Activated T-cell treated with anti-CD3 and anti-CD28 coated beads, Interleukin-2, amount 50 U/mL, for 4 hours (primary cell): ENCODE measurements at regions not wholly inside any gene's neighbourhood (a gene's known extent, or its start where the extent isn't known, plus 50 kb on each side); places are given as distances from the start of the nearest gene placed in this dataset.

Experiments
- ATAC-seq, 2 donors: fragments of 200-7000 bp; cut with Tn5 transposase; one replicate each; pipeline ENCODE4 v1.10.0; 2021
- DNase-seq: peaks from one replicate; pipeline ENCODE4 v3.0.0-alpha.2; 2020
- H3K27me3 Mint-ChIP-seq: one replicate; pipeline ENCODE4 v1.8.0; 2021; ENCODE audit warnings: low read depth, mixed read lengths
- H3K36me3 Mint-ChIP-seq: one replicate; pipeline ENCODE4 v1.8.0; 2022; ENCODE audit warnings: mixed read lengths; ENCODE audit not compliant: insufficient read depth
- H3K4me1 Mint-ChIP-seq: one replicate; pipeline ENCODE4 v1.8.0; 2021; ENCODE audit warnings: low read depth, mixed read lengths
- H3K4me3 Mint-ChIP-seq: one replicate; pipeline ENCODE4 v1.8.0; 2021; ENCODE audit warnings: mild to moderate bottlenecking, moderate library complexity, mixed read lengths
- H3K9me3 Mint-ChIP-seq: one replicate; pipeline ENCODE4 v1.8.0; 2021; ENCODE audit warnings: mixed read lengths

DNA sequence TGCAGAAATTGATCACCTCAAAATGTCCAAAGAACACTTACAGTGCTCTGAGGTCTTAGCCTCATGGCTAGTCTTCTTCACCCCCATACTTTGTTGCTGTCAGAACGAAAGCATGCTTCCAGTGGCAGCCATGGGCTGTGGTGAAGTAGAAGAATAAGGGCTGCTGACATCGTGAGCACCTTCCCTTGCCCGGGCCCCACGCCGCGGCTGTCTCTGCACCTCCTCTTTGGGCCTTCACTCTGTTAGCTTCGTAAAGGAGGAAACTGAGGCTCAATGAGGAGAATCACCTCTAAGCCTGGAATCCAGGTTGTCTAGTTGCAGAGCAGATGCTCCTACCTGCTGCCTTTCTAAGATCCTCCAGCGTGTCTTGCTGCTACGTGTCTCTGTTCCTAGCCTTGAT is 139.5 kb upstream of the SLC28A3 start:
- Mint-ChIP-seq H3K4me1 (no peaks in the 10 kb centered on the region), H3K36me3 (no peaks in the 10 kb centered on the region), H3K4me3 (no peak overlapping the region), H3K9me3 (no peaks in the 10 kb centered on the region), H3K27me3 (peaks cover 7% of the 10 kb centered on the region)
- no peak for DNase-seq
- no peak for ATAC-seq

DNA sequence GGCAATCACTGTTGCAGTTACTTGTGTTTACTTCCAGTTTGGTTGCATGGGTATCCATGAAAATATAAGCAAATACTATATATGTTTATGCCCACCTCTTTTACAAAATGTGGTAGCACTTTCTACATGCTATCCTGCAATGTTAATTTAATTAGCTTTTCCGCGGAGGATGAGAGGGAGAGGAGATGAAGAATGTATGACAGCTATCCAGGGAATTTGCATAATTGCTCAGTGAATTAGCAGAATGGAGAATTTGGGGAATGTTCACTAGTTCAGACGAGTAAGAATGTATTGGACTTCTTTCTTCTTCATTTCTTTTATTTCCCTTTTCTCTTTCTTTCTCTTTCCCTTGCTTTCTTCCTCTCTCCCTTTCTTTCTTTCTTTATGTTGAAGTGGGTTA is 140.7 kb upstream of the SLC28A3 start:
- H3K4me1 Mint-ChIP-seq: no peaks in the 10 kb centered on the region
- no peak overlapping the region for H3K4me3 Mint-ChIP-seq
- DNase-seq: no peak
- no peak for ATAC-seq
- no peaks in the 10 kb centered on the region for H3K9me3 Mint-ChIP-seq
- peaks cover 7% of the 10 kb centered on the region for H3K27me3 Mint-ChIP-seq
- no peaks in the 10 kb centered on the region for H3K36me3 Mint-ChIP-seq

DNA sequence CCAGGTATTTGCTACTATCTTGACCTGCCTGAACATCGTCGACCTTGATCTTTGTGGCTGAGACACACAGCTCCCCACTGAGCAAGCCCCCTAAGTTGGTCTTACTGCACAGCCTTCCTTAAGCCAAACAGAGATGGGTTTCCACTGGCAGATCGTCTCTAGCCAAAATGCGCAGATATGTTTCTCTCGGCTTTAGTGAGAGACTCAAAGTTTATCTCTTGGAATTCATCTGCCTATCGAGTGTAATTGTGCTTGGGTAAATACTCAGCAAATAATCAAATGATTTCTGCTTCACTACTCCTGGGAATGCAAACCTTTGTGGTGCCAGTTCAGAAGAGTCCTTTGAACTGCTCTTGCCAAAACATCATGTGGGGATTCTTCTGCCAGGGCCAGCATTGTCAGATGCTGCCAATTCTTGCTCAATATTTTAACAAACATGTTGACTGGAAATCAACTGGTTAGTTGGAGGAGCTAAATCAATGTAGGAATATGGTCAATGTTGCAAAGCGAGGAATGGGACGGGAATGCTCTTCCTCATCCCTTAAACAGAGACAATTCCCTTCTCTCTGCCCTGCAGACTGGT is 141.2 kb upstream of the SLC28A3 start:
- H3K27me3 Mint-ChIP-seq: peaks cover 7% of the 10 kb centered on the region
- H3K9me3 Mint-ChIP-seq: no peaks in the 10 kb centered on the region
- no peak overlapping the region for H3K4me3 Mint-ChIP-seq
- DNase-seq (no peak), ATAC-seq (no peak)
- H3K36me3 Mint-ChIP-seq: no peaks in the 10 kb centered on the region
- H3K4me1 Mint-ChIP-seq: no peaks in the 10 kb centered on the region

DNA sequence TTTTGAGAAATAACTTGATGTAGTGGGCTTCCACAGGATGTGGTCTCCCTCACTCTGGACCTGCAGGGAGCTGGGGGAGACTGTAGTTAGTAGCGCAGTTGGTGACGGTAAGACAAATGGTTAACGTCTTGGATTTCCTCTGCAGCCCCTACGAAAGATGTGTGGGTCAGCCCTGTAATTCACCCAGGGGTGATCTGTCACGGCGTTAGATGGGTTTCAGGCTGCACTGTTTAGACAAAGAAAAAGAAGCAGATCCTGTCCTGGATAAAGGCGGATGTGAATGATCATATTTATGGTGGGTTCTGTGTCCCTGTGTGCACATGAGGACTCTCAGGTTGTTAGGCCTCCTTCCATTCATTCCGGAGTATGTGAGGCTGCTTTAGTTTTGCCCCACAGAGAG is 142.0 kb upstream of the SLC28A3 start:
- DNase-seq (no peak), ATAC-seq (no peak)
- Mint-ChIP-seq H3K36me3 (no peaks in the 10 kb centered on the region), H3K4me1 (no peaks in the 10 kb centered on the region), H3K9me3 (no peaks in the 10 kb centered on the region), H3K27me3 (peaks cover 7% of the 10 kb centered on the region), H3K4me3 (no peak overlapping the region)

DNA sequence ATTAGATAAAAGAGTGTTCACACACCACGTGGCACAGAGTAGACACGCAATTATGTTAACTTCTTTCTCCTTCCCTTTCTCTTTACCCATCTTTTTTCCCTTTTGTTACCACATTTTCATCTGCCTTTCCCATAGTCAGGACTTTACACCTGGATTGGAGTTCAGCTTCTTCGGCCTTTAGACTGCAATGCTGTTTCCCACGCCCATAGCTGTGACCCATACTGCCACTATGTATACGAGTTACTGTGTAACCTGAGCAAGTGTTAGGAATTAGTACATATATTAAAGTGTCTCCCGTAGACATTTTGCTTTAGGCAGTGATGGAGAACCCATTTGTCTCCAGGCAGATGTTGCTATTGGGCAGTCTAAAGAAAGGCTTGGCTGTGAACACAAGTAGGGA is 143.6 kb upstream of the SLC28A3 start:
- Mint-ChIP-seq H3K9me3 (no peaks in the 10 kb centered on the region), H3K27me3 (peaks cover 7% of the 10 kb centered on the region), H3K4me3 (no peak overlapping the region), H3K4me1 (no peaks in the 10 kb centered on the region), H3K36me3 (no peaks in the 10 kb centered on the region)
- DNase-seq (no peak), ATAC-seq (no peak)

DNA sequence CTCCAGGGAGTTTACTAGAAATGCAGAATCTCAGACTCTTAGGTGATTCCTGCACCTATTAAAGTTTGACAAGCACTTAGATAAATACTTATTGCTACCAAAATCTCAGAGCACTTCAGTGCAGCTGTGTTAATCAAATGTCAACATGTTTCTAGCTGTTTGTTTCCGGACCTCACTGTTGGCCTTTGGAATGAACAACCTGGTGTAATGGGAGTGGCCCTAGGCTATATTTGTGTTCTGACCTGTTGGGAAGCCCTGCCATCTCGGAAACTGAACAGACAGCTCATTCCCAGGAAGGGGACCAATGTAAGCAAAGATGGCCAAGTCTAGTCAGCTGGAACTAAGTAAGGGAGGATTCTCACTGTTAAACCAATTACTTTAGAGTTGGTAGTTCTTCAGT is 145.0 kb upstream of the SLC28A3 start:
- Mint-ChIP-seq H3K36me3 (no peaks in the 10 kb centered on the region), H3K4me3 (no peak overlapping the region), H3K9me3 (no peaks in the 10 kb centered on the region), H3K4me1 (no peaks in the 10 kb centered on the region), H3K27me3 (peaks cover 10% of the 10 kb centered on the region)
- DNase-seq (no peak), ATAC-seq (no peak)

DNA sequence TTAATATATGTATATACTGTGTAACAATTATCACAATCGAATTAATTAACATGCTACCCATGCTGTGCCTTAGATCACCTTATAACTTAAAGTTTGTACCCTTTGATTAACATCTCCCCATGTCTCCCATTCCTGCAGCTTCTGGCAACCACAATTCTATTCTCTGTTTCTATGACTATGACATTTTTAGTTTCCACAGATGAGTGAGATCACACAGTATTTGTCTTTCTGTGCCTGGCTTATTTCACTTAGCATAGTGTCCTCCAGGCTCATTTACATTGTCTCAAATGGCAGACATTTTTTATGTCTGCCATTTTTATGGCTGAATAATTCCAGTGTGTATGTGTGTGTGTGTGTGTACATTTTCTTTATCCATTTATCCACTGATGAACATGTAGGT is 146.1 kb upstream of the SLC28A3 start:
- Mint-ChIP-seq H3K4me1 (no peaks in the 10 kb centered on the region), H3K9me3 (no peaks in the 10 kb centered on the region), H3K36me3 (no peaks in the 10 kb centered on the region), H3K27me3 (peaks cover 10% of the 10 kb centered on the region), H3K4me3 (no peak overlapping the region)
- DNase-seq (no peak), ATAC-seq (no peak)

DNA sequence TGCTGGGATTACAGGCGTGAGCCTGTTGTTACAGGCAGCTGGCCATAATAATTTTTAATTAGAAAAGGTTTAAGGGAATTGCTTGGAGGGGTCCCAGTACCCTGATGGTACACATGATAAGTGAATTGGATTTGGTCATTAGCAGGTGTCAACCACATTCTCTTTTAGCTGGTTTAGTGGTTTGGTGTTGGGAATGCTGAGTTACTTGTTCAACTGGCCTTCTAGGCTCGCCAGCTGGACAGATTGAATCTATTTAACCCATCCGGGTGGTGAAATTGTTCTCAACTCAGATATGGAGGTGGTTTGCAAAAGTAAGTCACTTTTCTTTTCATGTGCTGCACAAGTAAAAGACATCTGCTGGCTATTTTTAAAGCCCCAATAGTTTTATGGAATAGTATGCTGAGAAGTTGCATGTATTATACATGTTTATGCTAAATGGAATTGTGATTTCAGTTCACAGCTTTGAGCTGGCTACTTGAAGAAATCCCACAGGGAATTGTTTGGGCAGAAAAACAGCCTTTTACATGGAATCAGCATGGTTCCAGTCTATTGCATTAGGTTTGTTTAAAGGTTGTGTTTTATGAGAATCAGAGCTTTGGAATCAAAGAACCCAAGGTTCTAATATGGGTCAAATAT is 149.8 kb upstream of the SLC28A3 start:
- Mint-ChIP-seq H3K36me3 (no peaks in the 10 kb centered on the region), H3K9me3 (no peaks in the 10 kb centered on the region), H3K27me3 (peaks cover 3% of the 10 kb centered on the region), H3K4me1 (no peaks in the 10 kb centered on the region), H3K4me3 (no peak overlapping the region)
- no peak for DNase-seq
- ATAC-seq: no peak

DNA sequence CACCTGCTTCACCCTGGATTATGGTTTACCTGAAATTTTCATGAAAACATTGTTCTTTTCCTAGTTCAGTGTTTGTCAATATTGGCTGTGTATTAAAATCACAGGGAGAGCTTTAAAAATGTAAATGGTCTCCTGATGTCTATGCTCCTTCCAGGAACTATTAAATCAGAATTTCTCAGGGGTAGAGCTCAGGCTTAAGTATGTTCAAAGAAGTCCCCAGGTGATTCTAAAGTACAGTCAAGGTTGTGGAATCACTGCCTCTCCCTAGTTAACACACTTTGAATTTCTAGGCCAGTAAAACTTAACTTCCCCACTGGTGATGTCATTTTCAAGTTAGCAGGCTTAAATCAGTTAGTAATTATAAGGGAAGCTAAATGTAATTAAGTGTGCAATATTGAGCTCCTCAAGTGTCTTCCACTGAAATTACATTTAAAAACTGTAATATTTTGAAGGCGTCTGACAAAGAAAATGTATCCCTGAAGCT is 150.3 kb upstream of the SLC28A3 start:
- no peak overlapping the region for H3K4me3 Mint-ChIP-seq
- ATAC-seq: no peak
- no peaks in the 10 kb centered on the region for H3K4me1 Mint-ChIP-seq
- no peaks in the 10 kb centered on the region for H3K9me3 Mint-ChIP-seq
- DNase-seq: no peak
- peaks cover 3% of the 10 kb centered on the region for H3K27me3 Mint-ChIP-seq
- H3K36me3 Mint-ChIP-seq: no peaks in the 10 kb centered on the region

DNA sequence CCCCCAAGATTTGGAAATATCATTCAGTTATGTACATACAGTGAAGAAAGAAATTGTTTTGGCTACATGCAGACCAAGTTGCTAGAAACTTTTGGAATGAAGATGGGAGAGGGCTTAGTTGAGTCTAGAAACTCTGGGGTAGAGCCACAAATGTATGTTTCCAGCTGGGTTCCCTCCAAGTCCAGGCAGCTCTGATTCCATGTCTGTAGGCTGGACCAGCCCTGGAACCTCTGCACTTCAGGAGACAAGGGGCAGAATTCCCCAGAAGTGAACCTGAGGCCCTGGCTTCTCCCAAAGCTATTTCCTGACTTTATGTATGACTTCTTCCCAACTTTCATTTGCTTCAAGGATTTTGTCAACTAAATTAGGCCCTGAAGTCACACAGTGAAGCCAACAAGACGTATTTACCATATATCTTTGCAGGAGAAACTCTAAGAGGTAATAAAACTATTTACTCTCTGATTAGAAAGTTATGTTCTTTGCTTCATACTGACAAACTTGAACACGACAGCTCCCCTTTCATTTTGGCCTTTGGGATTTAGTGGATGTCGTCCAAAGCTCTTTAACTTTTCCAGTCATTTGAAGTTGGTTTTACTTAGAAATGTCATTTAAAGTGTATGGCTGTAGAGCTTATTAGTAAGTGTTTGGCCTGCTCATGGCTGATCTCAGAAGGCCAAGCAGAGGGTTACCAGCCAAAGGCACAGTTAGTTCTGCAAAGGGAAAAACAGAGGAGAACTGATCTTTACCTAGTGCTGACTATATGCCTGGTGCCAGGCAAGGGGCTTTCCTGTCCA is 152.0 kb upstream of the SLC28A3 start:
- Mint-ChIP-seq H3K4me1 (no peaks in the 10 kb centered on the region), H3K36me3 (no peaks in the 10 kb centered on the region), H3K9me3 (no peaks in the 10 kb centered on the region), H3K4me3 (no peak overlapping the region), H3K27me3 (peaks cover 3% of the 10 kb centered on the region)
- ATAC-seq: no peak
- DNase-seq: no peak

DNA sequence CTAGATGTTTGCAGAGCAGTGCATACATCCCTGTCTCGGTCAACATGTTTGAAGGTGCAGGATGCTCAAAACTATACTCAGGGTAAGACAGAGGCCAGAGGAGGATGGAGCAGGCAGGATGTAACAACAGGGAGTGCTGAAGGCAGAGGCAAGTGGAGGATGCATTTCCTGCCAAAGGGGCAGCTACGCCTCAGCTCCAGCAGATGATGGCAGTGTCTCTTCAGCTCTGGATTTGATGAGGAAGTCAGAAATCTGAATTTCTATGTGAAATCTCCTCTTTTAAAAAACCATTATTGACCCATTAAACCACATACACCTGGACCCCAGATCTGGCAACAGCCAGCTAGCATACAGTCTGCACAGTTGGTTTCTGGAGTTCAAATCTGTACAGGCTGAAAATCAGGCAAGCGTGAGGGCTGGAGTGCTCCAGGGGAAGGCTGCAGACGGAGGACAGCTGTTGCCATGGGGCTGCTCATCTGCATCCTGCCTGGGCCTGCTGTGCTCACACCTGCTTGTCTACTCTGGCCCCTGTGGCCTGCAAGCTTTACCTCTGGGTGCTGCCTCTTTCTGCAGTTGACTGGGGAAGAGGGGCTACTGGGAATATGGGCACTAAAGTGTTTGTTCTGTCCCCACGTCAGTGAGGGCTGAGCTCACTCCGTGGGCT is 152.9 kb upstream of the SLC28A3 start:
- no peak overlapping the region for H3K4me3 Mint-ChIP-seq
- DNase-seq (no peak), ATAC-seq (no peak)
- H3K36me3 Mint-ChIP-seq: no peaks in the 10 kb centered on the region
- H3K4me1 Mint-ChIP-seq: no peaks in the 10 kb centered on the region
- no peaks in the 10 kb centered on the region for H3K9me3 Mint-ChIP-seq
- H3K27me3 Mint-ChIP-seq: peaks cover 5% of the 10 kb centered on the region

DNA sequence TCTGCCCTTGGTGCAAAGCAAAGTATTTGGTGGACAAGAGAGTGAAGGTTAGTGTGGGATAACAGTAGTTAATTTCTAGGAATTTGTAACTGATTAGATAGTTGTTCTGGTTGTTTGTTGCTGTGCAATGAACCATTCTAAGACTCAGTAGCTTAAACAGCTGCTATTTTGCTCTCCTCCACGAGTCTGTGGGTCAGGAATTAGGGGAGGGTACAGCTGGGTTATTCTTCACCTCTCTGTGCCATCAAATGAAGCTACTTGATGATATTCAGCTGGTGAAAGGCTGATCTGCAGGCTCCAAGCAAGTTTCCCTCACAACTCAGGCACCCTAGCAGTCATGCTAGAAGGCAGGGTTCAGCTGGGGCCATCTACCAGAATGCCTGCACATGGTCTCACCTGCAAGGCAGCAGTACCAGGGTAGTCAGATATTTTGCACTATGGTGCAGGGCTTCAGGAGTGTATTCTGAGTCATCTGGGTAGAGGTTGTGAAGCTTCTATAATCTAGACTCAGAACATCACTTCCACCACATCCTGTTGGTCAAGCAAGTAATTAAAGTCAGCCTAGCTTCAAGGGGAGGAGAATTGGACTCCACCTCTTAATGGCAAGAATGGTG is 159.5 kb upstream of the SLC28A3 start:
- Mint-ChIP-seq H3K27me3 (peaks cover 8% of the 10 kb centered on the region), H3K36me3 (no peaks in the 10 kb centered on the region), H3K9me3 (no peaks in the 10 kb centered on the region), H3K4me3 (no peak overlapping the region), H3K4me1 (no peaks in the 10 kb centered on the region)
- DNase-seq: no peak
- no peak for ATAC-seq

DNA sequence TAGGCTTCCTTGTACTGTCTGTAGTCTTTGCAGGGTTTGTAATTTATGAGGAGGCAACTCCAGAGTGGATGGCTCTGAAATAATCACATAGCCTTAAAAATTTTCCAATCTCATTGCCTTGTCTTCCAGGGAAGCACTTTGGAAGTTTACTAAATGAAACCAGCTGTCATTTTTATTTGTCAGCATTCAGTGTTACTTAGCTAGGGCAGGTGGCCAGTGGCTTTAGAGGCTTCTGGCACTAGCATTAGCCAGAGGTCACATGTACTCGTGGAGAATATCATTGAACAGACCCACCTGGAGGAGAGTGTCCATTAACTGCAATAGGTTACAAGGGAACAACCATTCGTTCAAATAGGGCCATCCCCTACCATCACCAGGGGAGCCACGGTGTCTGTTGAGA is 160.3 kb upstream of the SLC28A3 start:
- DNase-seq (no peak), ATAC-seq (no peak)
- H3K4me3 Mint-ChIP-seq: no peak overlapping the region
- H3K27me3 Mint-ChIP-seq: peaks cover 8% of the 10 kb centered on the region
- no peaks in the 10 kb centered on the region for H3K9me3 Mint-ChIP-seq
- no peaks in the 10 kb centered on the region for H3K36me3 Mint-ChIP-seq
- no peaks in the 10 kb centered on the region for H3K4me1 Mint-ChIP-seq

DNA sequence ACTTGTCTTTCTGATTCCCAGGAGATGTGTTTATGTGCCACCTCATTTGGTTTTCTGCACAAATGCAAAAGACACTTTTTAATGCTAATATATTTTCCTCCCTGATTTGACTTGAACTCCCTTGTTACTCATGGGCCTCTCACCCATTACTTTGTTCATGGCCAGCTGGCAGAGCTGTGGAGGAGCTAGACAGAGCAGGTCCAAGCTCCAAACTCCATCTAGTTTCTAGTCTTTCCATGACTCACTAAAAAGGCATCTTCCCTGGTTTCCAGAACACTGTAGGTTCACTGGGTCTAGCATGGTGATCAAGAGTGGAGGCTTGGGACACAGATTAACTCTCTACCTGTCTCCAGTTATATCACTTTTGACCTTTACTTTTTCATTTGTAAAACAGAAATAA is 161.0 kb upstream of the SLC28A3 start:
- DNase-seq (no peak), ATAC-seq (no peak)
- Mint-ChIP-seq H3K27me3 (peaks cover 8% of the 10 kb centered on the region), H3K4me3 (no peak overlapping the region), H3K9me3 (no peaks in the 10 kb centered on the region), H3K4me1 (no peaks in the 10 kb centered on the region), H3K36me3 (no peaks in the 10 kb centered on the region)
